ENCODE measurements at regions not wholly inside any gene's neighbourhood (a gene's known extent, or its start where the extent isn't known, plus 50 kb on each side); places are given as distances from the start of the nearest gene placed in this dataset.

DNA sequence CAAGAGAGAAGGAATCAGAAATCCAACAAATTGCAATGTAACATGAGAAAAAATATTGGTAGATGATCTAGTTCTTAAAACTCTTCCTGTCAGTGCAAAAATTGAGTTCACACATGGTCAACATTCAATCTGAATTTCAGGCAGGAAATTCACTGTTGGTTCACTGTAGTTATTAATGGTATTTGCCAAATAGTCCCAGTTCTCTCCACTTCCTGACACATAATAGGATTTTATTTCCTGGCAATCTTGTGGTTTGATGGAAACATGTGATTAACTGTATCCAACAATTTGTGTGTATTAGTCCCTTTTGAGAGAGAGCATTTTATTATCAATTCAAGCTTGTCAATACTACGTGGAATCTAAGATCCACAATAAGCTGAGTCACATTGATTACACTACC lies 1103.1 kb downstream of the ROBO2 start:
- DNase-seq (ENCODE audit: low read depth, low spot score) = no peak

GRCh38 chr3:78148986-78149717 lies 1109.3 kb downstream of the ROBO2 start:
- peak; percentile 9 for DNase-seq (ENCODE audit: low read depth, low spot score)

DNA sequence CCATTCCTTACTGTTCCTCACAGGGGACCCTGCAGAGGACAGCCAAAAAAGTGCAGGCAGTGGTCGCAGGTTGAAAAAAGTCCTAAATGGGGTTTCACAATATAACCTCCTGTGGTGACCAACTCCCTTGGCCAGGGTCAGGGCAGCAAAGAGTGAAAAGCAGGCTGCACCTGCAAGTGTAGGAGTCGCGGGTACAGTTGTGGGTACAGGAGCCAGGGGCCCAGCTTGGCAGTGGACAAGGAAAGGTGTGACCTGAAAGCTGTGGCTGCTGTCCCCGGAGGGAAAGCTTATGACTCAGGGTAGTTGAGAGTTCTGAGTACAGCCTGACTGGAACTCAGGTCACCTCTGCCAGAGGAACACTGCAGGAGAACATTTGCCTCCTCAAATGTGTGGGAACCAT lies 1114.1 kb downstream of the ROBO2 start:
- no peak for DNase-seq (ENCODE audit: low read depth, low spot score)

GRCh38 chr3:78154521-78155186 lies 1114.8 kb downstream of the ROBO2 start:
- no peak for DNase-seq (ENCODE audit: low read depth, low spot score)

DNA sequence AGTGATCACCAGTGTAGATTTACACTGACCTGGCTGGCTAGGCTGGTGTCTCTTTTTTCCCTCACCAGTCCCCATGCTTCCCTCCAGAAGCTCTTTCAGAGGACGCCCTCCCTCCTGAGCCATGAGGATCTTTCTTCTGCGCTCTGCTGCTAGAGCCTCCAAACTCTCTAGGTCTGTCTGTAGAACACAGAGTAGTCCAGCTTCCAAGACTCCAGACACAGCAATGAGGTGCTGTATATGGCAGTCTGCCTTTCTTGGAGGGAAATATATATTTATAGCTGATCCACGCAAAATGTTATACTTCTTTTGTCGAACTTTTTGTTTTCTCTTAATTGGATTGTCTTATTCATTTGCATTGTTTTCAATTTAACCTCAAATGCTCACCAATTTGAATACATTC lies 1121.8 kb downstream of the ROBO2 start:
- DNase-seq (ENCODE audit: low read depth, low spot score) = no peak

DNA sequence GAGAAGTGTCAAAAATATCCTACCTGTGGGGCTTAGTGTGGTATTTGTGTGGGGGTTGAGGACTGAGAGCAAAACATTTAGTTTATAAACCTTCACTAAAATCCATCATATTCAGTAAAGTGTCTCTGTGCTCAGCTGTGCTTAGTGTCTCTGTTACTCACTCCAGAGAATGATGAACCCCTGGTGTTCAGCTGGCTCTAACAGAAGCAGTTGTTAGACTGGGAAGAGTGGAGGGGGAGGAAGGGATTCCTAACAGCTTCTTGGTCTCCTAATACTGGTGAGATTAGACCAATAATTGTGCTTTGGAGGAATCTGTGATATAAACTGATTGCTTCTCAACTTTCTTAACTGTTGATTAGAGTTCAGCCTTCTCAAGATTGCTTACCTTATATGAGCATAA lies 1123.5 kb downstream of the ROBO2 start:
- DNase-seq (ENCODE audit: low read depth, low spot score) = no peak

- no peak for DNase-seq (ENCODE audit: low read depth, low spot score)
These were observed 1126.0 kb downstream of the ROBO2 start for GRCh38 chr3:78165876-78166275.

DNA sequence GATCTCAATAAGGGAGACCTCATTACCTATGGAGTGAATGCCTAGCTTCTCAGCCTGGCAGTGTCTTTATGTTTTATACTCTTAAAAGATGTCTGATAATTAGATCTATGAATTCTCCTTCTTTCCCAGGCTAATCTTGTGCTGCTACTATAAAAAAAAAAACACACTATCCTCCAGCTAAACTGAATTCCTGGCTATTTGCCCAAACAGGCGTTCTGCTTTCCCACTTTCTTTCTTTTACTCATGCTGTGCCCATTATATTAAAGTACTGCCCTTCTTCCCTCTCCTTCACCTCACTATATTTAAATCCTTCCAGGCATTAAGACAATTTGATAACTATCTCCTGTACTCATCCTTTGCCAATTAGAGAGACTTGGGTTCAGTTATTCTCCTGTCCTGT lies 1134.9 kb downstream of the ROBO2 start:
- no peak for DNase-seq (ENCODE audit: low read depth, low spot score)

GRCh38 chr3:78176869-78177268 lies 1137.0 kb downstream of the ROBO2 start:
- no peak for DNase-seq (ENCODE audit: low read depth, low spot score)

- no peak for DNase-seq (ENCODE audit: low read depth, low spot score)
These were observed 1137.9 kb downstream of the ROBO2 start for GRCh38 chr3:78177780-78178179.

DNA sequence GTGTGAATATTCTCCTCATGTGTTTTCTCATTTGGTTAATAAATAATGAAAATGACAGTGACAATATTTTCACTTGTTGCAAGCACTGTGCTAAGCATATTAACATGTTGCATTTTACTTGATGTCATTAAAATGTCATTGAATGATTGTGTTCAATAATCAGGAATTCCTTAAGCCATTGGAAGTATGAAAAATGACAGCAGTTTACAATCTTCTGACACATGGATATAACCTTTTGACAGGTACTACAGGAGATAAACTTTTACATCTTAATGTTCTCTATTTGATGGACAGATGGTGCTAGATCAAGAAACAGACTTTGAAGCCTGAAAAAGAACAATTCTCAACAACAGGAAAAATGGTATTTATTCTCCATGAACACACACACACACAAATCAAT lies 1138.3 kb downstream of the ROBO2 start:
- no peak for DNase-seq (ENCODE audit: low read depth, low spot score)

DNA sequence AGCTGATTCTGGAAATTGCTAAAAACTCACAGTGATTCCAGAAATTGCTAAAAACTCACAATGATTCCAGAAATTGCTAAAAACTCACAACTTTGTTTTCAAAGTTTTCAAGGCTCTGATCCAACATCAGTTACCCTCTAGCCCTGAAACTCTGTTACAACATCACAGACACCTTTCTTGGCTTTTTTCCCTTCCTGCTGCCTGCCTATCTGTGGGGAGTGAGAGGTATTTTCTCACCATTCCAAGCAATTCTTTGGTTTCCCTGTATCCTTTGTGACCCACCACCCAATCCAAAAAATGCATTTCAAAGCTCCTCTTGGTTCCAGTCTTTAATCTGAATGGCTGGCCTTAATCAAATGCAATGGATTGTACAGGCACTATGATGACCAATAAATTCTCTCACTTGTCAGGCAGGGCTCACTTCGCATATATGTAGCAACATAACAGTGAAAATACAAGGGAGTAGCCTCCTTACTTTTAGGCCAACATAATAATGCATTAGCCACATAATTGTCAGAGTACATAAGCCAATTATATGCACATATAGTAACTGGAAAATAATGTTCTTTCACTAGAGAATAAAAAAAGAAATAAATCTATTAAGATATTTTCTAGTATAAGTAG lies 1139.0 kb downstream of the ROBO2 start:
- DNase-seq (ENCODE audit: low read depth, low spot score) = no peak

GRCh38 chr3:78183906-78184599 lies 1144.2 kb downstream of the ROBO2 start:
- DNase-seq (ENCODE audit: low read depth, low spot score) = no peak

DNA sequence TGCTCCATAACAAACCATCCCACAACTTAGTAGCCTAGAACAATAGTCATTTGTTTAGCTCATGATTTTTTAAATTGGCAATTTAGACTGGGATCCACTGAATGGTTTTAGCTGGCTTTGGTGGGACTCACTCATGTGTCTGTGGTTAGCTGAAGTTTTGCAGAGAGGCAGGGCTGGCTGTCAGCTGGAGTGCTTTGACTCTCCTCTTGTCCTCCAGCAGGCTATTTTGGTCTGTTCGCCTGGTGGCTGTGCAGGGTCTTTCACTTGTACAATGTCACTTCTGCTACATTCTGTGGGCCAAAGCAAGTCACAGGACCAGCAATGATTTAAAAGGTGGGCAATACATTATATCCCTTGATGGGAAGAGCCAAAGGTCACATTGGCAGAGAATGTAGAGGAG lies 1146.5 kb downstream of the ROBO2 start:
- DNase-seq (ENCODE audit: low read depth, low spot score) = no peak

GRCh38 chr3:78201091-78201490 lies 1161.2 kb downstream of the ROBO2 start:
- DNase-seq (ENCODE audit: low read depth, low spot score) = no peak

DNA sequence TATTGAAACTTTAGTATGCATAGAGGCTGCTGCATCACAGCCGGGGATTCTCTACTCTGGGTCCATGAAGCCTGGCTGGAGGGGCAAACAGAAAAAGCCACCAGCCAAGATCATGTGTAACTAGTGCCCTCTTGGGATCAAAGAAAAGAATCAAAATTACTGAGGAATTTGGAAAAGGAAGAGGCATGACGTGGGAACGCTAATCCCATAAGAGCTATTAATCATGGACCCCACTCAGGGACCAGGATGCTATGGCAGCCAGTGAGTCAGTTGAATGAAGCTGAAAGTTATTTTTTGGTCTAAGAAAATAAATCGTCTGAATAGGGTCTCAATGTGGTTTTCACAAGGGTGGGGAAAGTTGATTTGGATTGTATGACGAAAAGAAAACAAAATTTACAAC lies 1165.1 kb downstream of the ROBO2 start:
- peak; percentile 30 for DNase-seq (ENCODE audit: low read depth, low spot score)

GRCh38 chr3:78221300-78221699 lies 1181.4 kb downstream of the ROBO2 start:
- DNase-seq (ENCODE audit: low read depth, low spot score) = peak; percentile 10

DNA sequence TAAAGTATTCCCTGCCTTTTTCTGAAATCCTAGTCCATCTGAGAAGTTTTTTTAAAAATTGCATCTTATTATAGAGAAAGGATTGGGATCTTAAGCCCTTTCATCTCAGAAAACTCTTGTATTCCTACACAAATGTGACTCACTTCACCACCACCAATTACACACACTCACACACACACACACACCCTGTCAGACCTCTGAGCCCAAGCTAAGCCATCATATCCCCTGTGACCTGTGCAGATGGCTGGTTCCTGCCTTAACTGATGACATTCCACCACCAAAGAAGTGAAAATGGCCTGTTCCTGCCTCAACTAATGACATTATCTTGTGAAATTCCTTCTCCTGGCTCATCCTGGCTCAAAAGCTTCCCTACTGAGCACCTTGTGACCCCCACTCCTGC lies 1181.9 kb downstream of the ROBO2 start:
- peak; percentile 55 for DNase-seq (ENCODE audit: low read depth, low spot score)

GRCh38 chr3:78235841-78236240 lies 1195.9 kb downstream of the ROBO2 start:
- no peak for DNase-seq (ENCODE audit: low read depth, low spot score)

GRCh38 chr3:78238811-78239210 lies 1198.9 kb downstream of the ROBO2 start:
- DNase-seq (ENCODE audit: low read depth, low spot score) = no peak

DNA sequence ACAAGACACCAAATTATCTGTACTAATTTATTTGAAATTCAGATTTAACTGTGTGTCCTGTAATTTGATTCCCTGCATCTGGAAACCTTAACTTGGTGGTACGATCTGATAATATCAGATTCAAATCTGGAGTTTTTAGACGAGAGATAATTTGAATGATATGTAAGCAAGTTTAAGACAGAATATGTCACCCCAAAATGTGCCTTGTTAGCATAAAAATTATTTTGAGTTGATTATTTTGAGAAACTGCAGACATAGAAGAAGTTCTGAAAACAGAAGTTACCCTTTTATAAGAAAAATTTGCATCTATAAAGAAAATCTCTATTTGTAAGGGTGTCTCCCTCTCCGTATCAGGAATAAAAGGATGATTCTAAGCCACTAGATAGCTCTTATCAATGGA lies 1202.8 kb downstream of the ROBO2 start:
- no peak for DNase-seq (ENCODE audit: low read depth, low spot score)

DNA sequence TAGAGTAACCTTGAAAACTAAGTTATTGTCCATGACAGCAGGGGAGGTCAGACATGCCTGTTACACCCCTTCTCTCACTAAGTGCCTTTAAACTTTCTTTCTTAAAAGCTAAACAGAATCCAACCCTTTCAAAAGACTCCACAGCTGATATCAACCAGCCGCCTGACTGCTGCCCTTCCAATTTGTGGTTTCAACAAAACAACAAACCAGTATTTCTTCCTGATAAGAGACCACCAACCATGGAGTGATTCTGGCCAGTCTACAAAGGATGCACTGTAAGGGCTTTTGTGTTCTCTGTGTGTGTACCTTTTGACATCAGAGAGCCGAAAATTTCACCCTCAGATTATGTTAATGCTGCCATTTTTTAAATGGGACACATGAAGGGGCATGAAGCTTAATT lies 1204.2 kb downstream of the ROBO2 start:
- no peak for DNase-seq (ENCODE audit: low read depth, low spot score)
